GM18498 (cell line): ENCODE measurements at regions not wholly inside any gene's neighbourhood (a gene's known extent, or its start where the extent isn't known, plus 50 kb on each side); places are given as distances from the start of the nearest gene placed in this dataset.
"Not testable (repeated sequence)": the region's sequence is repeated elsewhere in the genome, so short reads cannot be mapped to it uniquely, and the experiment has no call there.

Source experiments
- ATAC-seq: cut with Tn5 transposase; IDR thresholded peaks from one replicate; pipeline ENCODE4 v1.9.1; 2021; ENCODE audit warnings: mild to moderate bottlenecking, moderate library complexity; ENCODE audit not compliant: unreplicated experiment

DNA sequence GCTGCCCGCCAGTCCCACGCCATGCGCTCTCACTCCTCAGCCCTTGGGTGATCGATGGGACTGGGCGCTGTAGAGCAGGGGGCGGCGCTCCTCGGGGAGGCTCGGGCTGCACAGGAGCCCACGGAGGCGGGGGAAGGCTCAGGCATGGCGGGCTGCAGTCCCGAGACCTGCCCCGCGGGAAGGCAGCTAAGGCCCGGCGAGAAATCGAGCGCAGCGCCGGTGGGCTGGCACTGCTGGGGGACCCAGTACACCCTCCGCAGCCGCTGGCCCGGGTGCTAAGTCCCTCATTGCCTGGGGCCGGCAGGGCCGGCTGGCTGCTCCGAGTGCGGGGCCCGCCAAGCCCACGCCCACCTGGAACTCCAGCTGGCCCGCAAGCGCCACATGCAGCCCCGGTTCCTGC, 102.2 kb upstream of the PDE10A start:
- not testable (repeated sequence) for ATAC-seq

DNA sequence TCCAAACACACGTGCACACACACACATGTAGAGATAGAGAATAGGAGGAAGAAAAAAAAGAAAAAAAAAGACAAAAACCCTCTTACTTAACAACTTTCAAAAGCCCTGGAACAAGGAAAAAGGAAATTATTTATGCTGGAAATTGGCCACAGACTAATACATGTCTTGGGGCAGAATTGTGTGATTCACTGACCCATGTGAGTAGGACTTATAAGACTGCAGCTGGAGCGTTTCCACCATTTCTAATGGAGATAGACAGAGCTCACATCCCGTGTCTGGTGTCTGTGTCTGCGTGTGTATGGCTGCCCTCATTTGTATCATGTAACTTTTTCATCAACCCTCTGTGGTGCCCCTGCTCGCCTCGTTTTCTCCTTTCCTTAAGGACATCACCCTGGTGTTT, 99.8 kb upstream of the PDE10A start:
- no peak for ATAC-seq

DNA sequence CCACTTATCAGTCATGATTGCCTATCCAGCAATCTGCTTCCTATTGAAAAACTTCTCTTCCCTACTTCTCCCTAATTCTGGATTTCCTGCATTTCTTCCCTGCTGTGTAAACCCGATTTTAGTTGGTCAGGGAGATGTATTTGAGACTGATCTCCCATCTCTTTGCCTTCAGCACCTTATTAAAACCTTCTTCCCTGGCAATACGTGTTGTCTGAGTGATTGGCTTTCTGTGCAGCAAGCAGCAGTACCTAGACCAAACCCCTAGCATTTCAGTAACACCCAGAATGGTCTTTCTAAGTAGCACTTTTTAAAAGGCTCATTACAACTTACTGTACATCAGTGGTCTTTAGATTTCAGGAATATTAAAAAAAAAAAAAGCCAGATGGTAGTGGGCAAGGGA, 99.1 kb upstream of the PDE10A start:
- ATAC-seq = no peak

DNA sequence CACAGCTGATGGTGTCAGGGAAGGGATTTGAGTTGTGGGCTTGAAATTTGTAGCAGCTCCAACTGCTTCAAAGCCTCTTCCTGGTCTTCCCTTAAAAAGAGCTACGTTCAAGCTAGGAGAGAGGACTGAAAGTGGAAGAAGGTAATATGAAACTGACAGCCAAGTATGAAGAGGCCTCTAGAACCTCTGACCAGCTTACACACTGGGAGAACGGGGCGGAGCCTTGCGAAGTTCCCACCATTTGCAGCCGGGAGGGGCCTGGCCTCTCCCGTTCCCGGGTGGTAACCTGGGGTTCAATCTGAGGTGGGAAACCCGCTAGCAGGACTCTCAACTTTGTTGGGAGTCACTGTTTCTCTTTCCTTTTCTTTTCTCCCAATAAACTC, 97.8 kb upstream of the PDE10A start:
- no peak for ATAC-seq

DNA sequence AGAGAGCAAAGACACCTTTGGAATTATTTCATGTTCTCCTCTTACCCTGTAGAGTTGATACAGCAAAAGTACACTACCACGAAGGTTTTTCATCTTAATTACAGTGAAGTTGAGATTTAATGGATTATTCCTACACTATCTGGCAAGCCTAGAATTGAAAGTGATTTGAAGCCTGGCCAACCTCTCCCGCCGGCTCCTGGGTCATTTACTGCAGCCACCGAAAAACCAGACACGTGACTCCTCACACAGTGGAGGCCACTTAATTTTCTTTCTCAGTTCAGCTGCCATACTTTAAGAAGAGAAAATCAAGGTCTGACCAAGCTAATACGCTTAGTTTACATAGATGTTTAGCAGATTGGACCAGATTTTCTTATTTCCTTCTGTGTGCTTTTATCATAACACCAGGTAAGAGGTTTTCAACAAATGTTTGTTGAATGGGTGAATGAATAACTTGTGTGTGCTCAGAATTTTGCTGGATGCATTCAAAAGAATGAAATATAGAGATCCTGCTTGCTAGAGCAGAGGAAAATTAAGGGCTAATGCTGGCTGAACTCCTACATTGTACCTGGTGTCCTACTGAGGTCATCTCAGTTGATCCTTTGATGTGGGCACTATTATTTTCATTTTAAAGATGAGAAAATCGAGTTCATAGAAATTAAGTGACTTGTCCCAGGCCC, 97.2 kb upstream of the PDE10A start:
- ATAC-seq = no peak

DNA sequence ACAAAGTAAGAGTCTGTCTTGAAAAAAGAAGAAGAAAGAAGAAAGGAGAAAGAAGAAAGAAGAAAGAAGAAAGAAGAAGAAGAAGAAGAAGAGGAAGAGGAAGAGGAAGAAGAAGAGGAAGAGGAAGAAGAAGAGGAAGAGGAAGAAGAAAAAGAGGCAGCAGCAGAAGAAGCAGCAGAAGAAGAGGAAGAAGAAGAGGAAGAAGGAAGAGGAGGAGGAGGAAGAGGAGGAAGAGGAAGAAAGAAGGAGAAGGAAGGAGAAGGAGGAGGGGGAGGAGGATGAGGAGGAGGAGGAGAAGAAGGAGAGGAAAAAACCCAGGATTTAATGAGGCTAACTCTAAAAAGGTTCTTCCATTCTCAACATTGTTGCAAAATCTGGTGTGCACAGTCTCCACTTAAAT, 95.4 kb upstream of the PDE10A start:
- no peak for ATAC-seq

DNA sequence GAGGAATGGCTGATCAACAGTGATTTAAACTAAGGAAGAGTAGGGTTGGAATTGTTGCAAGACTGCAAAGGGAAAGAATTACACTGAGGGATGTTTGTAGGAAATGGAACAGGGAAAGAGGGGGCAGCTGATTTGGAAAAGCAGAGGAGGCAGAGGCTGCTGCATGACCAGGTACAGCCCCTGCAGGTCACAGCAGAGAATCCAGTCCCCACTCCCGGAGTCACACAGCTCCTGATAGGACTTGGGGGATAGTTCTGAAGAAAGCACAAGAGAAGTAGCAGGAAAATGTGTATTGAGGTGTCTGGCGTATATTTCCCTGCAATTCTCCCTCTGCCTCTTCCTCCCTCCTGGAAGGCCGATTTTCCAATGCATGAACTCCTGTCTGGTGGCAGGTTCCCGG, 92.5 kb upstream of the PDE10A start:
- no peak for ATAC-seq

DNA sequence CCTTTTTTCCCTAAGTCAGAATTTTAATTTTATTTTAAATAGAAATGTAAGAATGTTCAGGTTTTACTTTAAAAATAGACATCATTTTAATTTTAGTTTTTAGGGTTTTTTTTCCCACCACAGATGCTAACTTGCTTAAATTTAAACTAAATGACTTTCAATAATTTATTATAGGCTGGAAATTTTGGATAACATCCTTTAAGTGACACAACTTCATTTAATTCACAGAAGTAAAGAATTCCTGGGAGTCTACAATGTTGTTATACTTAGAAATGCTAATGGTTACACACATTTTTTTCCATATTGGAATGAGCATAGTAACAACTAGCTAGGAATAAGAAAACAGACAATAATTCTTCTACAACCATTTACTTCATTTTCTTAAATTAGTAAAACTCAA, 90.5 kb upstream of the PDE10A start:
- ATAC-seq = no peak

DNA sequence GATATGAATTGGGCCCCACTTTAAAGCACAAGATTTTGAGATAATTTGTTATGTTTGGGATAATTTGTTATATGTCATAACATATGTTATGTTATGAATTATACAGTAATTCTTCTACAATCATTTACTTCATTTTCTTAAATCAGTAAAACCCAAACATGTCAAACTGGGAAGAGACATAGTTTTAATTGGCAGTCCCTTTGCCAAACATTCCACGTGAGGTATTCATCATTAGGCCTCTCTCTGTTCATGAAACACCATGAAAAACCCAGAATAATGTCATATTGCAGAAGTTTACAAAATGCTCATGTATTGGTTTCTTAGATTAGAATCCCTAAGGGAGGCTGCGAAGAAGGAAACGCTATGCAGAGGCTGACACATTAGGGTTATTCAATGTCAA, 89.4 kb upstream of the PDE10A start:
- no peak for ATAC-seq

DNA sequence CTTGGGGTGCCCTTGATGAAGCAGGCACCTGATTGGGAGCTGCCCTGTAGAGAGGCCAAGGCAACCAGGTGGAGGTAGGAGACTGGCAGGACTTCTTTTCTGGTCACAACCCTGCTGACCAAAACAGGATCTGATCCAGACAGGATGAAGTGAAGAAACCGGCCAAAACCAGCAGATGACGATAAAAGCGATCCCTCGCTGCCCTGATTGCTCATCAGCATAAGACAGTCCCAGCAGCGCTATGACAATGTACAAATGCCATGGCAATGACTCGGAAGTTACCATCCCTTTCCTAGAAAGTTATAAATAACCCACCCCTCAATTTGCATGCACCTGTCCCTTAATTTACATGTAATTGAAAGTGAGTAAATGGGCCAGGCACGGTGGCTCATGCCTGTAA, 88.4 kb upstream of the PDE10A start:
- no peak for ATAC-seq

DNA sequence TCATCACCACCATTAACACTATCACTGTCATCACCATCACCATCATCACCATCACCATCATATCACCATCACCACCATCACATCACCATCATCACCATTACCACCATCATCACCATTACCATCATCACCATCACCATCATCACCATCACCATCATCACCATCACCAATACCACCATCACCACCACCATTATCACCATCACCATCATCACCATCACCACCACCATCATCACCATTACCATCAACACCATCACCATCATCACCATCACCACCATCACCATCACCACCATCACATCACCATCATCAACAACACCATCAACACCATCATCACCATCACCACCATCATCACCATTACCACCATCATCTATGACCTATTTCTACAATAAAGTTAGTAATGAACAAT, 86.1 kb upstream of the PDE10A start:
- no peak for ATAC-seq

DNA sequence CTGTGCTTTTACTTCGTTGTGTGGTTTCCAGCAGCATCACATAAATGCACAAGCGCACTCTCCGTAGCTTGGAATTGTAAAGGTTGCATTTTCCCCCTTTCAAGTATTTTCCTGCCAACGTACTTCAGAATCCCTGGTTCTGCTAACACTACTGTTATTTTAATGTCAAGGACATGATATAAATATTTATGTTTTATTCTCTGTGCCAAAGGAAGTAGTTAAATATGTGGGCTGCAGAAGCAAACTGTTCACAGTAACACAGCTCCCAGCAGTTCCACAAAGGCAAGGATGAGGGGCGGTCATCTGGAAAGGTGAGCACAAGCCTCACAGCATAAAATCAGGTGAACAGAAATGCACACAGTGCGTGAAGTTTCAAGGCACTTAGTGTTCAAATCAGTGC, 85.3 kb upstream of the PDE10A start:
- no peak for ATAC-seq

DNA sequence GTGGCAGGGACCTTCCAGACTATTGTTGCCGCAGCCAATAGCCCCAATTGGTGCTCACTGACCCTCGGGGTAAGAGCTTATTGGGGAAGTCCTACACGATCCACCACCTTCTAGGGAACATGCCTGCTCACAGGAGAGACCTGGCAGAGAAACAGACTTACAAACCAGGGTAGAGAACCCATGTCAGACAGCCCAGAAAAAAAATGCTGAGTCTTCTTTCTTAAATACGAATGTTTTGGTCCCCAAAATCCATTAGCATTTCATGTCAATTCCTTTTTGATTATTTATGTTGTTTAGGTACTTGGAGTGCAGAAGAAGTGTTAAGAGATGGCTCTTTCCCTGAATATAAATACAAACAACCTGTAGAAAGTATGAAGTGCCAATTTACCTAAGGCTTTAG, 84.9 kb upstream of the PDE10A start:
- ATAC-seq = no peak

DNA sequence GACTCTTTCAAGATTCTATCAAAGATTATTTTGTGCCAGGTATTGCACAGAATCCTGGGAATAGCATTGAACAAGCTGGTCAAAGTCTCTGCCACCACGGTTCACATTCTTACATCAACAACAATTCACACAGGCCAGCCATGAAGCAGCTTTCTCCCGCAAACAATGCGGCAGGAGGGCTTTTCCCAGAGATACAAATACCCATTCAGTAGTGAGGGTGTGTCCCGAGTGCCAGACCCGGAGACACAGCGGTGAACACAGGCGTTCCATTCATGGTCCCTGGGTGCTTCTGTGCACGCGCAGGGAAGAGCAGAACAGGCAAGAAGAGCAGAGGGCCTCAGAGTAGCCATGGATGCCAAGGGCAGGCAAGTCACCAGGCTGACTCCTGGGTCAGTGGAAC, 83.3 kb upstream of the PDE10A start:
- ATAC-seq = no peak

DNA sequence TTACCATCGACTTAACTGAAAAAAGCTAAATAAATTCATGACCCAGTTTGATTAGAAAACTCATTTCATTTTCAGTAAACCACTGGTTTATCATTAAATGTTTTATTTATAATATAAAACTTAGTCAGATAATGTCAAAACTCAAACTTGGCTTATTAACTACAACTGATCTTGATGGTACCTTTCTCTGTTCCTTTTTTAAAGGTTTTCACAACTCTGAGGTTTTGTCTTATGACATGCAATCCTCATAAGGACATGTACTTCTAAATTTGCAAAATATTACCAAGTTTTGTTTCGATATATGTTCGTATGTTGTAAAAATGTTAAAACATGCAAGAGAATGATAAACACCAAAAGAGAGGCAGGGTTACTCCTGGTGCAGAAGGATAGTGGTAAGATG, 82.5 kb upstream of the PDE10A start:
- ATAC-seq = peak; percentile 67

DNA sequence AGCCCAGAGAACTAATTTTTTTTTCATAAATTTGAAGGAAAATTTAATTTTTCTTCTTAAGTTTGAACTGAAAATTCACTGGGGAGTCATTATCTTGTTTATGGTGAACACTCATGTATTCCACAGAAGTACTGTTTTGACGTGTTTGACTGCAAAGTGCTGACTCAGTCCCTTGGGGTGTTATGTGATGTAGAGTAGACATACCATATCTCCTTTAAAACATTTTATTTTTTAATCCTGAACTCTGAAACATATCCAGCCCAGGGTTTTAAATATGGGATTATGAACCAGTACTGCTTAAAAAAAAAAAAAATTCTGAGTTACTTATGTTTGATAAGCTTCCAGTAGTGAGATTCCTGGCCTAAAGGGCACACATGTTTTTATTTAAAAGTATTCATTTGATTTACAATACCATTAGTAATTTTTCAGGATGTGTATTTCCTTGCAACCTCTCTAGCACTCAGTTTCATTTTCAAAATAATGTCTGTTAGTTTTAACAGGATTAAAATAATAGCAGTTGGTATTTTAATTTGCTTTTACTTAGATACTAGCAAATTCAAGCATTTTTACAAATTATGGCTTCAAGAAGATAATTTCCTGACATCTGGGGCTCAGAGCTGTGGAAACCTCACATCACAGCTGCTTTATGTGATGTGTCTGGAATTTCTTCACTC, 81.7 kb upstream of the PDE10A start:
- no peak for ATAC-seq

DNA sequence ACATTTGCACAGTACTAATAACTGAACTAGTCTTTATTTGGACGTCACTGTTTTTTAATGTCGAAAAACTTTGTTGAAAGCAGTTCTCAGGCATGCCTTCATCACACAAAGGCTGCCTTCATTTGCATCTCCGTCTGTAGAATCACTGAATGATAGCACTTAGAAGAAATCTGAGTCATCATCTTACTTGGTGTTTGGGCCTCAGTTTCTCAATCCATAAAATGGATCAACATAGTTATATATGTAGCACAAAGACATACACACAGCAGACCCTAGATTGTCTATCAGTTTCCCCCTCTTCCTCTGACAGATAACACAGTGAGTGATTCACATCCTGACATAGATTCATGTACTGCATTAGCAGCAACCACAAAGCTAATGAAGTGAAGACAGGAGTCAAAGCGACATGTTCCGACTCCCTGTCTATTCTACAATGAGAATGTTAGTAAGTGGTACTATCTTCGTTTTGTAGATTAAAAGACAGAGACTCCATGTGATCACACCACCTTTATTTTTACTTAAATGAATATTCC, 80.4 kb upstream of the PDE10A start:
- ATAC-seq = no peak

DNA sequence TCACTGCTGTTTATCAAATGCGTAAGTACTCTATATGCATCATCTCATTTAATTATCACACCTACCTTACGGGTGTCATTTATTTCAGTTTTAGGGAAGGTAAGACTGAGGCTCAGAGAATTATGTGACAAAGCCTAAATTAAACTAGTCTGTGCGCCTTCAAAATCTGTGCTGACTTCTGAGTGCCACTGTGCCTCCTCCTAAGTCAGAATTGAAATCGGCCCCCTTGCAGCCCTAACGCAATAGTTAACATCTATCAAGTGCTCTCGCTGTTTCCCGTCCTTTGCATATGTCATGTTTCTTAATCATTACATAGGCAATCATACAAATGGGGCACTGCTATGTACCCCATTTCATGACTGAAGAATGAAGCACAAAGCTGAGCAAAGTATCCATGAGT, 79.0 kb upstream of the PDE10A start:
- no peak for ATAC-seq

DNA sequence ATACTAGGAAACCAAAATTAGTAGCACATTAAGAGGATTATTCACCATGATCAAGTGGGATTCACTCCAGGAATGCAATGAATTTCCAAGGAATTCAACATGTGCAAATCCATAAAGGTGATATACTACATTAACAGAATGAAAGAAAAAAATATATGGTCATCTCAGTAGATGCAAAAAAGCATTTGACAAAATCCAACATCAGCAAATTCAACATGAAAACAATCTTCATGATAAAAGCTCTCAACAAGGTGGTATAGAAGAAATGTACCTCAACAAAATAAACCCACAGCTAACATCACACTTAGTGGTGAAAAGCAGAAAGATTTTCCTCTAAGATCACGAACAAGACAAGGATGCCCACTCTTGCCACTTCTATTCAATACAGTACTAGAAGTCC, 74.4 kb upstream of the PDE10A start:
- no peak for ATAC-seq

DNA sequence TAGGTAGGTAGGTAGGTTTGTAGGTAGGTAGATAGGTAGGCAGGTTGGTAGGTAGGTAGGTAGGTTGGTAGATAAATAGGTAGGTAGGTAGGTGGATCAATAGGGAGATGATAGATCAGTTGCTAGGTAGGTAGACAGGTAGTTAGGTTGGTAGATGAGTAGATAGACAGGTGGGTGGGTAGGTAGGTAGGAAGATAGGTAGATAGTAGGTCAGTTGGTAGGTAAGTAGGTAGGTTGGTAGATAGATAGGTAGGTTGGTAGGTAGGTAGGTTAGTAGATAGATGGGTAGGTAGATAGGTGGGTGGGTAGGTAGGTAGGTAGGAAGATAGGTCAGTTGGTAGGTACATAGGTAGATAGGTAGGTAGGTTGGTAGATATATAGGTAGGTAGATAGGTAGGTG, 72.0 kb upstream of the PDE10A start:
- no peak for ATAC-seq

DNA sequence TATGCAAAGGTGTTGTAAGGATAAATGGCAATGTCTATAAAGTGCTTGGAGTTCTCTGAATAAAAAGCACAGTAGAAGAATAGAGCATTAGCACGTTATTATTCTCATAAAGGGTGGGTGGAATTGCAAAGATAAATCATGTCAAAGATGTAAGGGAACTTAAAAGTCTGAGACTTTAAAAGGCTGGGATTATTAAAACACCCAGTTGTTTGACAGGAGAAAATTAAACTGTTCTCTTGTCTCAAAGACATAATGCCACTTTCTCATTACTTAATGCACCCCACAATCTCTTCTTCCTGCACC, 70.4 kb upstream of the PDE10A start:
- no peak for ATAC-seq

DNA sequence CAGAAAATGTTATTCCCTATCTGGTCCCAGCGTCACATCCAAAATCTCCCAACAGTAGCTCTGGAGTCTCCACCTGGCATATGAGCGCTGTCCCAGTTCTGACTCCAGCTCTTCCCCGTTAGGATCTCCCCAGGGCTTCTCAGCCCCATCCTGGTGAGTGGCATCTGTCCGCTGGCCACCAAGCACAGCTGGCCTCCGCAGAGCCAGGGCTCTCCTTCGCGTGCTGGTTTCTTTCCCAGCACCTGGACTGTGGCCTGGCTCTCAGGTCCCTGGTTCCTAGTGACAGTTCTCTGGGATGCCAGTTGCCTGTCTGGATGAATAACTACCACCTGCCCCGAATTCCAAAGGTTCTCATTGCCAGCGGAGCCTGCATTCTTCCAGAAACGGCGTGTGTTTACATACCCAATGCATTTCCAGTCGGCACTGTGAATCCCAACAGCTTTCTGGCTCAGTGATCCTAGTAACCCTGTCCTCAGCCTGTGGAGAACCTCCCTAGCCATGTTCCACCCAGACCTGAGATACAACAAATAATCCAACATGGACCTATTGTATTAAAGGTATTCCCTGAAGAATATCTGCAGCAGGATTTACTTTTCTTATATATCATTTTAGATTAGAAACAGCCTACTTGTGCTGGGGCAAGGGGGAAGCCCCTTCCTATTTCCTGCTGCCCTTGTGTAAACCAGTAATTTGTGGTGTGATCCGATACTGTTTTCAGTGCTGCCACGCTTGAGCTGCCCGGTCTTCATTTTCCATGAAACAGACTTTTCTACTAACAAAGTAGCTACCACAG, 69.9 kb upstream of the PDE10A start:
- peak; percentile 95 for ATAC-seq
